IMR-90 (cell line): ENCODE measurements at regions not wholly inside any gene's neighbourhood (a gene's known extent, or its start where the extent isn't known, plus 50 kb on each side); places are given as distances from the start of the nearest gene placed in this dataset.

Experiments
- ATAC-seq: fragments of 200-7000 bp; cut with Tn5 transposase; 2 replicates; pipeline ENCODE4 v1.9.1; 2020; ENCODE audit warnings: low read depth, mild to moderate bottlenecking, moderate library complexity
- BruUV-seq: library from RNA; stranded (reverse); fragments of 400-500 nt; replicated peaks from 2 replicates; lab custom pipeline; 2021; lab: Mats Ljungman, UMichigan
- CTCF ChIA-PET: fragments of 300-600 bp; formaldehyde crosslinking; extraction: SDS; loops from one replicate; lab custom pipeline; 2021; ENCODE audit warnings: antibody characterized with exemption; lab: Yijun Ruan, JAX
- POLR2A ChIA-PET: fragments of 300-600 bp; sonication (Branson Sonifier 250); formaldehyde crosslinking; loops from one replicate; lab custom pipeline; 2022; ENCODE audit warnings: antibody characterized with exemption; ENCODE audit not compliant: unreplicated experiment; lab: Charles Lee
- DNase-seq: peaks from one replicate; pipeline ENCODE4 v3.0.0; 2013
- H2AFZ ChIP-seq: replicated peaks from 2 replicates; pipeline ENCODE3; 2013; ENCODE audit warnings: low read length, mild to moderate bottlenecking; ENCODE audit not compliant: poor library complexity
- H2AK5ac ChIP-seq: 2 replicates; pipeline ENCODE4 v1.6.1; 2013; ENCODE audit warnings: low read depth, low read length, inconsistent platforms
- H2AK9ac ChIP-seq: replicated peaks from 2 replicates; pipeline ENCODE3; 2013; ENCODE audit warnings: mild to moderate bottlenecking, low read depth, low read length, moderate library complexity; ENCODE audit not compliant: poor library complexity
- H2BK120ac ChIP-seq: 2 replicates; pipeline ENCODE4 v1.6.1; 2013; ENCODE audit warnings: low read depth, low read length, inconsistent platforms
- H2BK15ac ChIP-seq: 3 replicates; pipeline ENCODE4 v1.6.1; 2013; ENCODE audit warnings: low read depth, low read length, inconsistent platforms
- H2BK20ac ChIP-seq: 2 replicates; pipeline ENCODE4 v1.6.1; 2013; ENCODE audit warnings: low read depth, mild to moderate bottlenecking, inconsistent platforms, low read length, moderate library complexity
- H2BK5ac ChIP-seq: 2 replicates; pipeline ENCODE4 v1.6.1; 2013; ENCODE audit warnings: mild to moderate bottlenecking, low read depth, low read length, inconsistent platforms; ENCODE audit not compliant: poor library complexity, severe bottlenecking
- H3K14ac ChIP-seq: replicated peaks from 2 replicates; pipeline ENCODE4 v1.6.1; 2013; ENCODE audit warnings: low read depth, low read length, inconsistent platforms
- H3K18ac ChIP-seq: 2 replicates; pipeline ENCODE4 v1.6.1; 2013; ENCODE audit warnings: low read depth, low read length, control low read depth
- H3K23ac ChIP-seq: 2 replicates; pipeline ENCODE4 v1.6.1; 2013; ENCODE audit warnings: low read depth, low read length, inconsistent platforms
- H3K27ac ChIP-seq: 2 replicates; pipeline ENCODE4 v1.5.1; 2013; ENCODE audit warnings: mild to moderate bottlenecking, control low read depth, low read length; ENCODE audit not compliant: insufficient read depth
- H3K27me3 ChIP-seq: 2 replicates; pipeline ENCODE4 v1.6.1; 2013; ENCODE audit warnings: low read length; ENCODE audit not compliant: control insufficient read depth, insufficient read depth
- H3K36me3 ChIP-seq: 2 replicates; pipeline ENCODE4 v1.6.1; 2013; ENCODE audit warnings: low read length, mixed read lengths; ENCODE audit not compliant: control insufficient read depth, insufficient read depth
- H3K4ac ChIP-seq: 2 replicates; pipeline ENCODE4 v1.6.1; 2013; ENCODE audit warnings: low read depth, low read length, inconsistent platforms
- H3K4me1 ChIP-seq: 2 replicates; pipeline ENCODE4 v1.6.1; 2013; ENCODE audit warnings: low read length, mixed read lengths; ENCODE audit not compliant: control insufficient read depth, insufficient read depth
- H3K4me2 ChIP-seq: 2 replicates; pipeline ENCODE4 v1.6.1; 2013; ENCODE audit warnings: low read depth, mild to moderate bottlenecking, control low read depth, low read length, moderate library complexity
- H3K4me3 ChIP-seq: 2 replicates; pipeline ENCODE4 v1.5.1; 2013; ENCODE audit warnings: low read depth, mild to moderate bottlenecking, control low read depth, low read length, moderate library complexity; ENCODE audit not compliant: insufficient read depth
- H3K56ac ChIP-seq: 2 replicates; pipeline ENCODE4 v1.6.1; 2013; ENCODE audit warnings: low read length, inconsistent platforms; ENCODE audit not compliant: insufficient read depth; ENCODE audit errors: extremely low read depth
- H3K79me1 ChIP-seq, 2 experiments: 2 replicates each; pipeline ENCODE4 v1.6.1; 2013; ENCODE audit warnings: low read length in 2 of 2, inconsistent platforms in 1 of 2, low read depth in 1 of 2
- H3K9ac ChIP-seq: 2 replicates; pipeline ENCODE4 v1.6.1; 2013; ENCODE audit warnings: low read depth, low read length, control low read depth
- H3K9me1 ChIP-seq: 2 replicates; pipeline ENCODE4 v1.6.1; 2013; ENCODE audit warnings: low read length, inconsistent platforms; ENCODE audit not compliant: insufficient read depth
- H3K9me3 ChIP-seq: 2 replicates; pipeline ENCODE4 v1.6.1; 2013; ENCODE audit warnings: low read length; ENCODE audit not compliant: control insufficient read depth, insufficient read depth
- H4K20me1 ChIP-seq: 2 replicates; pipeline ENCODE4 v1.6.1; 2013; ENCODE audit warnings: low read length, inconsistent platforms; ENCODE audit not compliant: insufficient read depth
- H4K5ac ChIP-seq: 2 replicates; pipeline ENCODE4 v1.6.1; 2013; ENCODE audit warnings: mild to moderate bottlenecking, low read depth, low read length, control low read depth
- H4K8ac ChIP-seq, 2 experiments: 2 replicates each; pipeline ENCODE4 v1.6.1; 2013; ENCODE audit warnings: low read depth in 2 of 2, low read length in 2 of 2, control low read depth in 1 of 2, inconsistent platforms in 1 of 2
- H4K91ac ChIP-seq: 2 replicates; pipeline ENCODE4 v1.6.1; 2013; ENCODE audit warnings: low read depth, low read length, inconsistent platforms; ENCODE audit not compliant: insufficient read depth
- BHLHE40 ChIP-seq: fragments of 150-350 bp; IDR thresholded peaks from 2 replicates; pipeline ENCODE4 v1.6.1; 2016; ENCODE audit warnings: mild to moderate bottlenecking, low read depth, low read length
- CEBPB ChIP-seq: IDR thresholded peaks from 2 replicates; pipeline ENCODE4 v1.6.1; 2012; ENCODE audit warnings: low read depth, low read length, improper control_type of control experiment
- FOS ChIP-seq: fragments of 150-350 bp; IDR thresholded peaks from 2 replicates; pipeline ENCODE4 v1.6.1; 2016; ENCODE audit warnings: low read depth, low read length
- MAFK ChIP-seq: IDR thresholded peaks from 2 replicates; pipeline ENCODE4 v1.6.1; 2012; ENCODE audit warnings: low read depth, low read length, improper control_type of control experiment
- MAZ ChIP-seq: IDR thresholded peaks from 2 replicates; pipeline ENCODE4 v1.6.1; 2012; ENCODE audit warnings: low read depth, mild to moderate bottlenecking, low read length, improper control_type of control experiment, moderate library complexity, borderline replicate concordance
- MXI1 ChIP-seq: IDR thresholded peaks from 2 replicates; pipeline ENCODE4 v1.6.1; 2012; ENCODE audit warnings: low read depth, mild to moderate bottlenecking, low read length, moderate library complexity, borderline replicate concordance
- NFE2L2 ChIP-seq: fragments of 150-350 bp; IDR thresholded peaks from 2 replicates; pipeline ENCODE4 v1.6.1; 2016; ENCODE audit warnings: low read depth, mild to moderate bottlenecking, low read length
- POLR2A ChIP-seq: IDR thresholded peaks from 2 replicates; pipeline ENCODE4 v1.6.1; 2012; ENCODE audit warnings: mild to moderate bottlenecking, low read depth, low read length
- RAD21 ChIP-seq: IDR thresholded peaks from 2 replicates; pipeline ENCODE4 v1.6.1; 2012; ENCODE audit warnings: low read length, improper control_type of control experiment
- RCOR1 ChIP-seq: IDR thresholded peaks from 2 replicates; pipeline ENCODE4 v1.6.1; 2012; ENCODE audit warnings: mild to moderate bottlenecking, low read length, improper control_type of control experiment; ENCODE audit not compliant: insufficient replicate concordance
- RFX5 ChIP-seq: IDR thresholded peaks from 2 replicates; pipeline ENCODE4 v1.8.0; 2012; ENCODE audit warnings: low read depth, mild to moderate bottlenecking, low read length, moderate library complexity
- SMC3 ChIP-seq: fragments of 150-350 bp; IDR thresholded peaks from 2 replicates; pipeline ENCODE4 v1.6.1; 2016; ENCODE audit warnings: low read depth, mild to moderate bottlenecking, antibody characterized with exemption, low read length, moderate library complexity
- WGBS, 2 experiments: methylation state at CpG; one replicate each; pipeline versions ENCODE4 v1.1.5 to v1.1.7; 2013; ENCODE audit warnings: missing lambda C conversion rate in 2 of 2; ENCODE audit not compliant: insufficient read length in 1 of 2; ENCODE audit errors: extremely low coverage in 2 of 2; 5-methylcytosine and 5-hydroxymethylcytosine counted together
- dilution Hi-C: fragments of 300-500 bp; cut with HindIII; formaldehyde crosslinking; loops from one replicate; pipeline ENCODE4 v1.14.3; 2018; ENCODE audit warnings: low sequenced_read_pairs; ENCODE audit not compliant: unreplicated experiment
- in situ Hi-C: fragments of 300-500 bp; cut with MboI; formaldehyde crosslinking; loops from 3 replicates; pipeline ENCODE4 v1.14.3; 2019; ENCODE audit warnings: low sequenced_read_pairs, inconsistent platforms, mixed read lengths
- intact Hi-C: fragments of 100-400 bp; cut with micrococcal nuclease; formaldehyde crosslinking; loops from 2 replicates; pipeline ENCODE4 v1.10.0; 2022
- TF ChIP-seq, protein P1 (sequence below): conservative IDR thresholded peaks from 2 replicates; pipeline ENCODE4 v1.5.1; 2012; ENCODE audit warnings: mild to moderate bottlenecking, low read depth, low read length, improper control_type of control experiment
- TF ChIP-seq, protein P2 (sequence below): fragments of 150-350 bp; IDR thresholded peaks from 2 replicates; pipeline ENCODE4 v1.6.1; 2017; ENCODE audit warnings: mild to moderate bottlenecking, antibody characterized with exemption, low read length, low read depth
- TF ChIP-seq, protein P3 (sequence below): fragments of 150-350 bp; IDR thresholded peaks from 2 replicates; pipeline ENCODE4 v1.6.1; 2016; ENCODE audit warnings: low read depth, mild to moderate bottlenecking, low read length, moderate library complexity, borderline replicate concordance

DNA sequence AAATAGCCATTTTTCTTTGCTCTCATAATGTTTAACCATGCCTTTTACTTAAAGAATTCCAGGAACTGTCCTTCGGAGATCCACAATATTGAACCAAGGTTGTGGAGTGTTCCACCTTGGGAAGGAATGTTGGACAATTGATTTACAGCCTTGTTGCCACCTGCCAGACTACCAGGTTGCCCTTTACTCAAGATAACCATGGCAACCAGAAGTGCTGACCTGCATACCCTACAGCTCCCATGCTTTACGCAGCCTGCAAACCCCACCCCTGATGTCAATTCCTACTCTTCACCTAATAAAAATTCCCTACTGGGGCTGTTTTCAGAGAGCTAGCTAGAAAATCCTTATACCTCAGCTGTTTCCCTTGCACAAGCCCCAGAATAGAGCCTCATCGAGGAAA lies 151.0 kb upstream of the RXFP2 start:
- BruUV-seq, result no TSS peak
- POLR2A ChIA-PET, result no interaction called here
- H3K36me3 ChIP-seq, result no peaks in the 10 kb centered on the region
- in situ Hi-C loops (no loop called here), dilution Hi-C loops (no loop called here), intact Hi-C loops (no loop called here)
- CTCF ChIA-PET, result no interaction called here
- no peak overlapping the region for H2BK120ac ChIP-seq
- DNase-seq, result no peak
- no peak for ATAC-seq
- H3K14ac ChIP-seq, result no peak overlapping the region
- H3K4me1 ChIP-seq, result no peaks in the 10 kb centered on the region
- no peak overlapping the region for H2BK15ac ChIP-seq
- H3K9me1 ChIP-seq, result no peaks in the 10 kb centered on the region
- no peaks in the 10 kb centered on the region for H3K27me3 ChIP-seq
- H4K5ac ChIP-seq, result no peak overlapping the region
- H3K4me3 ChIP-seq, result no peak overlapping the region
- H3K56ac ChIP-seq, result no peak overlapping the region
- H4K91ac ChIP-seq, result no peak overlapping the region
- no peak overlapping the region for H4K8ac ChIP-seq
- no peaks in the 10 kb centered on the region for H4K20me1 ChIP-seq
- no peak overlapping the region for H2AK5ac ChIP-seq
- WGBS, 2 experiments, result no CpG with 5 or more reads among the region's 3 CpGs
- H3K18ac ChIP-seq, result no peak overlapping the region
- no peak overlapping the region for H3K27ac ChIP-seq
- no peaks in the 10 kb centered on the region for H3K9me3 ChIP-seq
- H3K4me2 ChIP-seq, result no peak overlapping the region
- no peak overlapping the region for H3K9ac ChIP-seq
- H2BK5ac ChIP-seq, result no peak overlapping the region
- no peak overlapping the region for H3K4ac ChIP-seq
- H3K23ac ChIP-seq, result no peak overlapping the region
- H2AK9ac ChIP-seq, result no peak overlapping the region
- no peaks in the 10 kb centered on the region for H3K79me1 ChIP-seq
- no peak for TF ChIP-seq RFX5
- no peak for TF ChIP-seq MAFK
- no peak for TF ChIP-seq MAZ
- TF ChIP-seq RCOR1, result no peak
- TF ChIP-seq, protein P1, sequence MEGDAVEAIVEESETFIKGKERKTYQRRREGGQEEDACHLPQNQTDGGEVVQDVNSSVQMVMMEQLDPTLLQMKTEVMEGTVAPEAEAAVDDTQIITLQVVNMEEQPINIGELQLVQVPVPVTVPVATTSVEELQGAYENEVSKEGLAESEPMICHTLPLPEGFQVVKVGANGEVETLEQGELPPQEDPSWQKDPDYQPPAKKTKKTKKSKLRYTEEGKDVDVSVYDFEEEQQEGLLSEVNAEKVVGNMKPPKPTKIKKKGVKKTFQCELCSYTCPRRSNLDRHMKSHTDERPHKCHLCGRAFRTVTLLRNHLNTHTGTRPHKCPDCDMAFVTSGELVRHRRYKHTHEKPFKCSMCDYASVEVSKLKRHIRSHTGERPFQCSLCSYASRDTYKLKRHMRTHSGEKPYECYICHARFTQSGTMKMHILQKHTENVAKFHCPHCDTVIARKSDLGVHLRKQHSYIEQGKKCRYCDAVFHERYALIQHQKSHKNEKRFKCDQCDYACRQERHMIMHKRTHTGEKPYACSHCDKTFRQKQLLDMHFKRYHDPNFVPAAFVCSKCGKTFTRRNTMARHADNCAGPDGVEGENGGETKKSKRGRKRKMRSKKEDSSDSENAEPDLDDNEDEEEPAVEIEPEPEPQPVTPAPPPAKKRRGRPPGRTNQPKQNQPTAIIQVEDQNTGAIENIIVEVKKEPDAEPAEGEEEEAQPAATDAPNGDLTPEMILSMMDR, result no peak
- TF ChIP-seq MXI1, result no peak
- TF ChIP-seq SMC3, result no peak
- TF ChIP-seq, protein P2, sequence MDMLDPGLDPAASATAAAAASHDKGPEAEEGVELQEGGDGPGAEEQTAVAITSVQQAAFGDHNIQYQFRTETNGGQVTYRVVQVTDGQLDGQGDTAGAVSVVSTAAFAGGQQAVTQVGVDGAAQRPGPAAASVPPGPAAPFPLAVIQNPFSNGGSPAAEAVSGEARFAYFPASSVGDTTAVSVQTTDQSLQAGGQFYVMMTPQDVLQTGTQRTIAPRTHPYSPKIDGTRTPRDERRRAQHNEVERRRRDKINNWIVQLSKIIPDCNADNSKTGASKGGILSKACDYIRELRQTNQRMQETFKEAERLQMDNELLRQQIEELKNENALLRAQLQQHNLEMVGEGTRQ, result no peak
- no peak for TF ChIP-seq CEBPB
- TF ChIP-seq BHLHE40, result no peak
- no peak for TF ChIP-seq FOS
- no peak for TF ChIP-seq RAD21
- TF ChIP-seq NFE2L2, result no peak
- TF ChIP-seq POLR2A, result no peak
- TF ChIP-seq, protein P3, sequence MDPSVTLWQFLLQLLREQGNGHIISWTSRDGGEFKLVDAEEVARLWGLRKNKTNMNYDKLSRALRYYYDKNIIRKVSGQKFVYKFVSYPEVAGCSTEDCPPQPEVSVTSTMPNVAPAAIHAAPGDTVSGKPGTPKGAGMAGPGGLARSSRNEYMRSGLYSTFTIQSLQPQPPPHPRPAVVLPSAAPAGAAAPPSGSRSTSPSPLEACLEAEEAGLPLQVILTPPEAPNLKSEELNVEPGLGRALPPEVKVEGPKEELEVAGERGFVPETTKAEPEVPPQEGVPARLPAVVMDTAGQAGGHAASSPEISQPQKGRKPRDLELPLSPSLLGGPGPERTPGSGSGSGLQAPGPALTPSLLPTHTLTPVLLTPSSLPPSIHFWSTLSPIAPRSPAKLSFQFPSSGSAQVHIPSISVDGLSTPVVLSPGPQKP, result no peak
- no peak overlapping the region for H2BK20ac ChIP-seq
- no peak overlapping the region for H2AFZ ChIP-seq
